GM19372 (cell line): ENCODE measurements at regions not wholly inside any gene's neighbourhood (a gene's known extent, or its start where the extent isn't known, plus 50 kb on each side); places are given as distances from the start of the nearest gene placed in this dataset.

Source experiments
- ATAC-seq: cut with Tn5 transposase; IDR thresholded peaks from one replicate; pipeline ENCODE4 v1.9.1; 2021; ENCODE audit warnings: mild to moderate bottlenecking, low read depth, moderate library complexity; ENCODE audit not compliant: unreplicated experiment

GRCh38 chr10:113252650-113253618 is 299.9 kb upstream of the HABP2 start:
- no peak for ATAC-seq

GRCh38 chr10:113259576-113260226 is 293.2 kb upstream of the HABP2 start:
- no peak for ATAC-seq

DNA sequence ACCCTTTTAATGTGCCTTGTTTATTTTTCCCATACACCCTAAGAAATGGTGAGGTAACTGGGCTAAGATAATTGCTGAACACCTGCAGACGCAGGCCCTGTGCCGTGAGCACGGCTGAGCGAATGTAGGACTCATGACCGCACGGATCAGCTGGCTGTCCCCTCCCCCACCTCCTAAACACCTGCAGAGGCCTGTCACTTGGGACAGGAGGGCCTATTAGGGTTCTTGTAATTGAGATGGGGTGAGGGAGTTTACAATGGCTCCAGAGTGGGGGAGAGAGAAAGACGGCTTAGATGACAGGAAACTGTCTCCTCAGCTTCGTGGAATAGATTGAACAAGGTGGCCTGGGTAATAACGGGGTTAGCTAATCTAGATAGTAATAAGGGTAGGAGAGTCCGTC is 291.7 kb upstream of the HABP2 start:
- no peak for ATAC-seq

- no peak for ATAC-seq
Observed at GRCh38 chr10:113261611-113262091, 291.2 kb upstream of the HABP2 start.

- ATAC-seq = no peak
Observed at GRCh38 chr10:113263056-113263455, 289.8 kb upstream of the HABP2 start.

DNA sequence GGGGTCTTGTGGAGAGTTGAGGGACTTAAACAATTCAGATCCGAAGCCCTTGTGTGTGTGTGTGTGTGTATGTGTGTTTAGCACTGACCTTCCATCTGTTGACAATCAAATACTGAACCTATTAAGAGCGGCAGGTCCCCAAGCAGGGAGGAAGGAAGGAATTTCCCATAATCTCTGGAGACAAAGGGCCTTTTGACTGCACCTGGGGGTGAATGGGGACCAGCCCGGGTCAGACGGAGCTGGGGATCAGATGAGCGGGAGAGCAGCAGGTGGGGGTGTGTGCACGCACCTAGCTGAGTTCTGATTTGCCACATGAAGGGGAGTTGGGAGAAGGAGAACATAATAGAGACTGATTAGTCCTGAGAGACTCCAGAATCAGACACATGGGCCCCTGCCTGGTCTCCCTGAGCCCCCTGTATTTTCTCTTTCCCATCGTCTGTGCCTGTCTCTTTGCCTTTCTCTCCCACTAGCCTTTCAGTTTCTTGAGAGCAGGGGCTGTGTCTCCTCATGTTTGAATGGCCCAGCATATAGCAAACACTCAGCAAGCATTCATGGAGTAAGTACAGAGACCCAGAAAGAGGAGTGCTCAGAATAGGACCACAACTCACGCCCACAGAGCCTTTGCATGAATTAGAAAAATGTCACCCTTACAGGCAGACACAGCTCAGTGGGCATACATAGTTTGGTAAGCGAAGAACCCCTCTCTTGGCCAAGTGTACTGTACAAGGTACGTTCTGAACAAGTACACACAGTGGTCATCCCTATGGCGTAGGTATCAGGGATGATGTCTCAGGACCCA is 288.3 kb upstream of the HABP2 start:
- no peak for ATAC-seq

DNA sequence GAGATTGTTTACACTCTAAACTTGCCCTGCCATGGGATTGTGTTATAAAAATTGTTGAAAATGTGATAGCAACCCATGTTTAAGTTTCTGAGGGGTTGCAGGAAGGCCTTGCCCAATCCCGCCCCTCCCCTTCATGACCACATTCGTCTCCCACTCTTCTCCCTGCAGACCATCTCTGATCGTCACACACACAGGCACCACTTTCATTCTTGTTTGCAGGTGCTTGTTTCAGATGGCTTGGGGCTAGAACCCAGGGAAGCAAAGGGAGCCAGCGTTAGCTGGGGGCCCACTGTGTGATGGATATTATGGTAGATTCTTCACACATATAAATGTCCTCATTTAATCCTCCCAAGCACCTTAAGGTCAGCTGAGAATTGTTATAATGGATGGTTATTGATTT is 286.7 kb upstream of the HABP2 start:
- no peak for ATAC-seq

DNA sequence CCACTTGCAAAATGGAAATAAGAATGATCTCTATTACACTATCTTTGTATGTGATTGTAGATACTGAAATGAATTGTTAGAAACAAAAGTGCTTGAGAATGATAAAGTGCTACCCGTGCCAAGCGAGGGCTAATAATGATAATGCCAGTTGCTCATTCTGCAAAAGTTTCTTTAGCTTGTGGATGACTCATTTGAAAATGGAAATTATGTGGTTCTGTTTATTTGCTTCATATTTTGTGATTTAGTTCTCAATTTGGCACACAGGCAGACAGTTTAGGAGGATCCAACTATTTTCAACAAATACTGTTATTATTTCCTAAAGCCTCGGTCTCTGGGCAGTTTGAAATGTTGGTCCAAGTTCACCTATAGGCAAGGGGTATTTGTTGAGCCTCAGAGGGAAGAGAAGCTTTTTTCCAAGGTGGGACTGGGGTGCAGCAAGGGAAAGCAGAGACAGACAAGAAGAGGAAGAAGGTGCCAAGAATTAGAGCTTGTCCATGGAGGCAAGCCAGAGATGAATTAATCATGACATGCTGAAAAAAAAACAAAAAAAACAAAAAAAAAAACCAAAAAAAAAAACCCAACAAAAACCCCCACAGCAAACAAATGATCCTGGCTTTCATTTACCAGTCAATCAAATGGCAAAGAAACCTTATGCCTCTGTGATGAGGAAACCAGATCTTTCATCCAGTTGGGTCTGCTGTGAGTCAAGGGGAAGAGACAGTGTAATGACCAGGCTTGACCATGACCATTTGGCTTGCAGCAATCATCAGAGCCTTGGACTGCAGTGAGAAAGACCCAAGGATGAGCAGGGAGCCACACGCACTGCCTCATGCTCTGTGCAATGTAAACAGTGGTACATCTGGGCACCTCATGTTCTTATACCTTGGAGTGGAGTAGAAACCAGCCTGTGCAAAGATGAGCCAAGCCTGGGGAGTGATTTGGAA is 285.0 kb upstream of the HABP2 start:
- ATAC-seq = no peak

DNA sequence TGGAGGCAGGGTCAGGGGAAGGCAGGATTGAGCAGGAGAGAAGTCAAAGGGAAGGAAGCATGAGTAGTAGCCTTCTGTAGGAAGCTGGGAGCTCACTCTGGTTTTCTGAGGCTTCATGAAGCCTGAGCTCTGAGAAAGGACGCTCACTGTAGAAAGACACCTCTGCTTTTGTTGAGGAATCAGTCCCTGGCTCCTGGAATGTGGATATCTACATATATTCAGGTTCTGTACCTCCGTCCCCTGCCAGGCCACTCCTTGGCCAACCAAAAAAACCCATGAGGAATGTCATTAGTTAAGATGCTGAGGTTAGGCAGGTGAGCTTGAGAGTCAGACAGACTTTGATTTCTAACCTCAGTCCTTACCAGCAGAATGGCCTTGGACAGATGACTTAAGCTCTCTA is 283.5 kb upstream of the HABP2 start:
- ATAC-seq = no peak

- ATAC-seq = no peak
Observed at GRCh38 chr10:113272511-113272910, 280.3 kb upstream of the HABP2 start.

- no peak for ATAC-seq
Observed at GRCh38 chr10:113273181-113274163, 279.4 kb upstream of the HABP2 start.

GRCh38 chr10:113274176-113274829 is 278.6 kb upstream of the HABP2 start:
- ATAC-seq = no peak

- ATAC-seq = no peak
Observed at GRCh38 chr10:113278221-113278620, 274.6 kb upstream of the HABP2 start.

DNA sequence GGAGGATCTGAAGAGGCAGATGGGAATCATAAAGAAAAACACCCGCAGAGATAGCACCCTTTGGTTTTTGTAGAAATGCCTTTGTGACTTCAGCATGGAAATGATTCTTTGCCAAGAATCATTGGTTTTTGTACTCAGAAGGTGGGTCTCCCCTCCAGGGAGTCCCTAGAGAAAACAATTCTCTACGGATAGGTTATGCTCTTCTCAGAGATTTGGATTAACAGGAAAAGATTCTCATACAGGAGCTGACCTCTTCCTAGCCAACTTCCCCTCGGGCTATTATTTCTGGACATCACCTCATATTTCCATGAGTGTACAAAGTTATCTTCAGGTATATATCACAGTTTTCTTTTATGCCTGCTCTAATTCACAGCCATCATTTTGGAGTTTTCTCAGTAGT is 274.2 kb upstream of the HABP2 start:
- ATAC-seq = no peak

GRCh38 chr10:113279262-113279661 is 273.6 kb upstream of the HABP2 start:
- no peak for ATAC-seq

- no peak for ATAC-seq
Observed at GRCh38 chr10:113282564-113282963, 270.3 kb upstream of the HABP2 start.

- ATAC-seq = no peak
Observed at GRCh38 chr10:113283189-113283588, 269.7 kb upstream of the HABP2 start.

GRCh38 chr10:113284635-113285034 is 268.2 kb upstream of the HABP2 start:
- ATAC-seq = no peak
